ENCODE measurements at regions not wholly inside any gene's neighbourhood (a gene's known extent, or its start where the extent isn't known, plus 50 kb on each side); places are given as distances from the start of the nearest gene placed in this dataset.

- Histone ChIP-seq H3K27ac (ENCODE audit: low read depth in 1 of 2, low read length in 2 of 2) (no peak overlapping the region), H3K9ac (ENCODE audit: low read depth in 1 of 2, low read length in 2 of 2) (no peak overlapping the region), H3K9me3 (ENCODE audit: control insufficient read depth in 4 of 4, low read length in 3 of 4) (peaks cover 0 to 20% (median 4%) of the 10 kb centered on the region in 4 donors), H3K4me3 (ENCODE audit: low read depth in 1 of 3, low read length in 3 of 3) (no peak overlapping the region), H3K4me1 (ENCODE audit: control insufficient read depth in 4 of 4, insufficient read depth in 4 of 4, low read length in 3 of 4) (no peaks in the 10 kb centered on the region), H3K27me3 (ENCODE audit: control insufficient read depth in 4 of 4, insufficient read depth in 4 of 4, low read length in 3 of 4) (no peaks in the 10 kb centered on the region), H3K36me3 (ENCODE audit: control insufficient read depth in 4 of 4, insufficient read depth in 3 of 4, low read depth in 1 of 4, low read length in 3 of 4) (no peaks in the 10 kb centered on the region)
- WGBS: 79% methylated on average over 2 of the region's 2 CpGs
- TF ChIP-seq NR2F2 (IDR thresholded peaks at IDR 0.05): no peak
- TF ChIP-seq HNF4A (conservative IDR thresholded peaks at IDR 0.05): no peak
- no peak for TF ChIP-seq MAX (IDR thresholded peaks at IDR 0.05)
- TF ChIP-seq REST (IDR thresholded peaks at IDR 0.05): no peak
- TF ChIP-seq JUND (IDR thresholded peaks at IDR 0.05): no peak
- no peak for TF ChIP-seq GABPA (IDR thresholded peaks at IDR 0.05 in 1 of 2, conservative IDR thresholded peaks at IDR 0.05 in 1 of 2)
- no peak for TF ChIP-seq RXRA (IDR thresholded peaks at IDR 0.05)
- TF ChIP-seq TAF1 (conservative IDR thresholded peaks at IDR 0.05): no peak
- TF ChIP-seq CTCF (IDR thresholded peaks at IDR 0.05; ENCODE audit: low read depth, low read length, missing input control): no peak
- TF ChIP-seq FOXA1 (IDR thresholded peaks at IDR 0.05): no peak
- TF ChIP-seq ATF3 (IDR thresholded peaks at IDR 0.05): no peak
- TF ChIP-seq FOXA2 (IDR thresholded peaks at IDR 0.05): no peak
- TF ChIP-seq YY1 (IDR thresholded peaks at IDR 0.05): no peak
- TF ChIP-seq RAD21 (IDR thresholded peaks at IDR 0.05): no peak
- TF ChIP-seq HNF4G (IDR thresholded peaks at IDR 0.05): no peak
- TF ChIP-seq ZBTB33 (IDR thresholded peaks at IDR 0.05): no peak
- DNase-seq (ENCODE audit: low spot score): no peak
Observed at GRCh38 chr6:78746457-78746856, 120.9 kb upstream of the IRAK1BP1 start.

- H3K27ac ChIP-seq (ENCODE audit: low read depth in 1 of 2, low read length in 2 of 2): no peak overlapping the region
- no peak for TF ChIP-seq YY1 (IDR thresholded peaks at IDR 0.05)
- no peak for TF ChIP-seq JUND (IDR thresholded peaks at IDR 0.05)
- TF ChIP-seq FOXA2 (IDR thresholded peaks at IDR 0.05): no peak
- no peak for TF ChIP-seq NR2F2 (IDR thresholded peaks at IDR 0.05)
- TF ChIP-seq TAF1 (conservative IDR thresholded peaks at IDR 0.05): no peak
- no peak for TF ChIP-seq SP1 (IDR thresholded peaks at IDR 0.05)
- no peak for TF ChIP-seq EGR1 (IDR thresholded peaks at IDR 0.05; ENCODE audit: low read depth in 2 of 2)
- no peak for TF ChIP-seq HNF4A (conservative IDR thresholded peaks at IDR 0.05)
- TF ChIP-seq HNF4G (IDR thresholded peaks at IDR 0.05): no peak
- TF ChIP-seq CTCF (IDR thresholded peaks at IDR 0.05; ENCODE audit: low read depth, low read length, missing input control): no peak
- TF ChIP-seq ZBTB33 (IDR thresholded peaks at IDR 0.05): no peak
- TF ChIP-seq FOXA1 (IDR thresholded peaks at IDR 0.05): no peak
- TF ChIP-seq ATF3 (IDR thresholded peaks at IDR 0.05): no peak
- TF ChIP-seq GABPA (IDR thresholded peaks at IDR 0.05 in 1 of 2, conservative IDR thresholded peaks at IDR 0.05 in 1 of 2): no peak
- no peak for TF ChIP-seq RXRA (IDR thresholded peaks at IDR 0.05)
- TF ChIP-seq MAX (IDR thresholded peaks at IDR 0.05): no peak
- H3K9ac ChIP-seq (ENCODE audit: low read depth in 1 of 2, low read length in 2 of 2): no peak overlapping the region
- H3K36me3 ChIP-seq (ENCODE audit: control insufficient read depth in 4 of 4, insufficient read depth in 3 of 4, low read depth in 1 of 4, low read length in 3 of 4): no peaks in the 10 kb centered on the region
- DNase-seq (ENCODE audit: low spot score): no peak
- no peaks in the 10 kb centered on the region for H3K4me1 ChIP-seq (ENCODE audit: control insufficient read depth in 4 of 4, insufficient read depth in 4 of 4, low read length in 3 of 4)
- H3K9me3 ChIP-seq (ENCODE audit: control insufficient read depth in 4 of 4, low read length in 3 of 4): peaks cover 0 to 16% (median 4%) of the 10 kb centered on the region in 4 donors
- no peak overlapping the region for H3K4me3 ChIP-seq (ENCODE audit: low read depth in 1 of 3, low read length in 3 of 3)
- H3K27me3 ChIP-seq (ENCODE audit: control insufficient read depth in 4 of 4, insufficient read depth in 4 of 4, low read length in 3 of 4): no peaks in the 10 kb centered on the region
Observed at GRCh38 chr6:78749326-78749725, 118.0 kb upstream of the IRAK1BP1 start.
